GM20000 (cell line): ENCODE measurements at regions not wholly inside any gene's neighbourhood (a gene's known extent, or its start where the extent isn't known, plus 50 kb on each side); places are given as distances from the start of the nearest gene placed in this dataset.

ENCODE experiments used
- DNase-seq: peaks from one replicate; pipeline ENCODE4 v3.0.0; 2012; ENCODE audit warnings: low spot score
- CTCF ChIP-seq: IDR thresholded peaks from 2 replicates; pipeline ENCODE4 v1.5.1; 2012; ENCODE audit warnings: mild to moderate bottlenecking, control low read depth; ENCODE audit errors: extremely low read depth, missing control alignments

GRCh38 chr10:84054743-84055142, 84.6 kb upstream of the GHITM start:
- TF ChIP-seq CTCF, result peak; percentile 1
- no peak for DNase-seq

GRCh38 chr10:84059526-84059925, 79.8 kb upstream of the GHITM start:
- no peak for TF ChIP-seq CTCF
- DNase-seq, result no peak

- no peak for TF ChIP-seq CTCF
- DNase-seq, result no peak
These were observed 75.9 kb upstream of the GHITM start for GRCh38 chr10:84063440-84063839.

- no peak for DNase-seq
- TF ChIP-seq CTCF, result no peak
These were observed 73.3 kb upstream of the GHITM start for GRCh38 chr10:84065804-84066601.

- no peak for TF ChIP-seq CTCF
- DNase-seq, result no peak
These were observed 64.8 kb upstream of the GHITM start for GRCh38 chr10:84074521-84074920.

- no peak for TF ChIP-seq CTCF
- no peak for DNase-seq
These were observed 63.9 kb upstream of the GHITM start for GRCh38 chr10:84075226-84076046.

- DNase-seq, result no peak
- no peak for TF ChIP-seq CTCF
These were observed 63.3 kb upstream of the GHITM start for GRCh38 chr10:84076047-84076388.
